NCI-H1436 (cell line): ENCODE measurements at regions not wholly inside any gene's neighbourhood (a gene's known extent, or its start where the extent isn't known, plus 50 kb on each side); places are given as distances from the start of the nearest gene placed in this dataset.

Experiments used
- DNase-seq: peaks from one replicate; lab custom pipeline; 2025; lab: John Stamatoyannopoulos, UW

DNA sequence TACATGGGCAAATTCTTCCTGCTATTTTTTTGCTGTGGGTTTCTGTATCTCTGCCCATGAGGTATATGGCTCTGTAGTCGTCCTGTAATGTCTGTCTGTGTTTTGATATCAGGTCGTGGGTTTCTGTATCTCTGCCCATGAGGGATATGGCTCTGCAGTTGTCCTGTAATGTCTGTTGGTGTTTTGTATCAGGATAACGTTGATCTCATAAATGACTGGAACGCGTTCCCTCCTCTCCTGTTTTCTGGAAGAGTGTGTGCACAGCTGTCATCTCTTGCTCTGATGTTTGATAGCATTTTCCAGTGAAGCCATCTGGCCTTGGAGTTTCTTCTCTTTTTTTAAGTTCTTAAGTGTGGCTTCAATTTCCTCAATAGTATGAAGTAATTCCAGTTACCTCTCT lies 57.2 kb downstream of the SOX1 start:
- DNase-seq: no peak

GRCh38 chr13:112127564-112128330 lies 60.8 kb downstream of the SOX1 start:
- DNase-seq: no peak

- no peak for DNase-seq
Observed at GRCh38 chr13:112128331-112128610, 61.3 kb downstream of the SOX1 start.

- no peak for DNase-seq
Observed at GRCh38 chr13:112130418-112130817, 63.5 kb downstream of the SOX1 start.

DNA sequence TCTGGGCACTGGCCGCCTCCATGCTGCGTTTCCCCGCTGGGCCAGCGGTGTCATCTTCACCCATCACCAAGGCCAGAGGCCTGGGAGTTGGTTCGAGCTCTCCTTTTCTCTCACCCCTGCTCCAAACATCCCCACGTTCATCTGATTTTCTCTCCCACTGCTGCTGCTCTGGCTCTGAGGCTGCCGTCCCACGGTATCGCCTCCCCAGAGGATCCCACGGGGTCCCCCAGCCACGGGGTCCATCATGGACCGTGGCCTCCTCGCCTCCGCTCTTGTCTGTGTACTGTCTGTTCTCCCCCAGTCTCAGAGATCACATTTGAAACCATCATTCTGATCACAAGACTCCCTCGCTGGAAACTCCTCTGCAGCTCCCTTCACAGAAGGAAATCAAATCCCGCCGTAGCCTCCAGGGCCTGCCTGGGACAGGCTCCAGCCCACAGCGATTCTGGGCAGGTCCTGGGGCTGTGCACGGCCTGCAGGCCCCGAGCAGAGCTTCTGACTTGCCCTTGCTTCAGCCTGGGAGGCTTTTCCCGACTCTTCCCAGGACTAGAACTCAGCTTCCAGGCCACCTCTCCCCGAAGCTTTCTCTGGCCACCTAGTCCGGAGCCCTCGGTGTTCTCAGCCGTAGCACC lies 64.2 kb downstream of the SOX1 start:
- DNase-seq: no peak

DNA sequence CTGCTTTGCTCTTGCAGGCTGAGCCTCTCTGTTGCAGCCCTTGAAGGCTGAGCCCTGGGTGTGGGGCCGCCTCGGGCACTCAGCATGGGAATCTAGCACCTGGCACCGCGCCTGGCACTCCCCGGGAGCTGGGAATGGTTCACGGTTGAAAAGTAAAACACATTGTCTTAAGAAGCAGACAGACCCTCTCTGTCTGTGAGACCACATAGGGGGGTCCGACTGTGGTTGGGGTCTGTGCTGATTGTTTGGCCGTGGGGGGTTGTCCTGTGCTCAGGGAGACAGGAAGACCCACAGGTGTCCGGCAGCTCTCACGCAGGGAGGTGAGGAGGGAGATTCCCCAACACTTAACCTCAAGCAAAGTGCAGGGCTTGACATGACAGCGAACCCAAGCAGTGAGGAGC lies 64.8 kb downstream of the SOX1 start:
- DNase-seq: no peak

GRCh38 chr13:112132142-112132541 lies 65.2 kb downstream of the SOX1 start:
- DNase-seq: no peak

DNA sequence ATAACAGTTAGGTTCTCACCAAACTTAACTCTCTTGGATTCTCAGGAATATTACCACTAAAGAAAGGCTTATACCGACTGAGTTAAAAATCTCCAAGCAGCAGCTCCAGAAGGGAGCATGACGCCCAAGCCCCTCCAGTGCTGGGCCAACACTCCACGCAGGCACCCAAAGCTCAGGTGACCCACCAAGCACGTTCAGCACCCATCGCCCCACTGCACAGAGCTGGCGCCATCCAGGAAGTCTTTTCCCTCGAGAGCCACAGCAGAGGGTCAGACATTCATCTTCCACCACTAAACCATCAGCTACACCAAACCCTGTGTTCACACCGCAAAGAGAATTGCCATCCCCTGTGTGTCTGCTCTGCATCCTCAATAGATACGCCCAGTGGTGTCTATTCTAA lies 65.7 kb downstream of the SOX1 start:
- DNase-seq: no peak

DNA sequence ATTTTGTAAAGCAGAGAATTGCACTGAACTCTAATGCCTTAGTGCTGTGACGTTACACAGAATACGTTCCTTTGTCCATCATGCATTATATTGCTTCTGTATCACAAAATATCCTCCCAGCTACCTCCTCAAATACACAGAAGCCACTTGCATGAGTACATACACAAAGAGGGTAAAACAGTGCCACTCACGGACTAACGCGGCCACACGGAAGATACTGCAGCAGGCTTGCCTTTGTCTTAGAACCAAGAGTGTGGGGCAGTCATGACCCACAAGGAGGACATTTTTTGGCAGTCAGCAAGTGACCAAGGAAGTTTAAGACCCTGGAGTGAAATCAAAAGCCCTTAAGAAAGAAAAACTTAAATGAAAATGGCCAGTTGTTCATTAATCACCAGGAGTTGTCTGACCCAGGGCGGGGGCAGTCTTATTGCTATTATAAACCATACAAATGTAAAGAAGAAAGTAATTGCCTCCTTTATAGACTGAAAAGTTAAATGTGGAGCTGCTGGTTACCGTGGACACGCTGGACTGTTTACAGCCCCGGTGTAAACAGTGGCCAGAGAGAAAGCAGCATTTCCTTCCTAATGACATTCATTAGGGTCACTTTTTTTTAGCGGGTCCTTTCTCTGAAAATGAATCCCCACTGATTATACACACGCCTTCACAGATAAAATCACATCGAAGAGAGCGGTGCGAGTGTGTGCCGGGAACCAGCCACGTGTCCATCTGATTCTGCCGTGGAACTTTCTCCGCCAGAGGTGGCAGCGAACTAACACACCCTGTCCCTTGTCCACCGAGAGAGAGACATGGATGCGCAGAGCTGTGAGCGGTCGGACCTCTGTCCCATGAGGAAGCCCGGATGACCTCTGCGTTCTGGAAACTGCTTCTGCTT lies 66.8 kb downstream of the SOX1 start:
- DNase-seq: no peak

- no peak for DNase-seq
Observed at GRCh38 chr13:112134391-112135075, 67.6 kb downstream of the SOX1 start.

DNA sequence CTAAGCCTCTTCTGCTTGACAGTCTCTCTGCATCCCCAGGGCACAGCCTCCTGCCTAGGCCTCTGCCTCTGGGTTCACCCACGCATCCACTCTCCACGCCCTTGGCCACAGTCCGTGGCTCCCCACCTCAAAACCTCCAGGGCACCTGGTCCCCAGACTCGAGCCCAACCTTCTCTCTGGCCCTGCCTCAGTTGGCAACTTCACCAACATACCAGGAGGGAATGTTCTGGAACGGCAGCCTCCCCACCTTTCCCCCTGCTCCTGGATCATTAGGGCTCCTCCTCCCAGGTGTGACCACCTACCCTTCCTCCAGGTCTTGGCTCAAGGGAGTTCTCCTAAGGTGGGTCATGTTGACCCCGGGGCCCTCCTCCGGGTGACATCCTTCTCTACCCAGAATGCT lies 69.1 kb downstream of the SOX1 start:
- DNase-seq: no peak

DNA sequence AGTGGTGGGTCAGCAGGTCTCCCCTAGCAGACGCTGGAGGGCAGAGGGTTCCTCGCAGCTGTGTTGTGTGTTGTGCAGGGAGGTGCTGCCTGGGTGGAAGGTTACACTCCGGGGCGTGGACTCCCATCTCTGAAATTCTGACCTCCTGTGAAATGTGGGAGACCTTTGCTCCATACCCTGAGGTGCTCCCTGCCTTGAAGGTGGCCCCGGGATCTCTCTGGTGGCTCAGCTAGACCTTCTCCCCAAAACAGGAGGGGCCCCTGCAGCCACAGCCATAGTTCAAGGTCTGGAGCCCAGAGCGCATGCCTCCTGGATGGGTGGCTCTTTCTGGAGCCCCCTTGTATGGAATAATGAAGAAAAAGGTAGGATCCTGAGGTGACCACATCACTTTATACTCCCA lies 70.2 kb downstream of the SOX1 start:
- DNase-seq: no peak

- no peak for DNase-seq
Observed at GRCh38 chr13:112140366-112140765, 73.4 kb downstream of the SOX1 start.

- DNase-seq: no peak
Observed at GRCh38 chr13:112141643-112142400, 74.9 kb downstream of the SOX1 start.

DNA sequence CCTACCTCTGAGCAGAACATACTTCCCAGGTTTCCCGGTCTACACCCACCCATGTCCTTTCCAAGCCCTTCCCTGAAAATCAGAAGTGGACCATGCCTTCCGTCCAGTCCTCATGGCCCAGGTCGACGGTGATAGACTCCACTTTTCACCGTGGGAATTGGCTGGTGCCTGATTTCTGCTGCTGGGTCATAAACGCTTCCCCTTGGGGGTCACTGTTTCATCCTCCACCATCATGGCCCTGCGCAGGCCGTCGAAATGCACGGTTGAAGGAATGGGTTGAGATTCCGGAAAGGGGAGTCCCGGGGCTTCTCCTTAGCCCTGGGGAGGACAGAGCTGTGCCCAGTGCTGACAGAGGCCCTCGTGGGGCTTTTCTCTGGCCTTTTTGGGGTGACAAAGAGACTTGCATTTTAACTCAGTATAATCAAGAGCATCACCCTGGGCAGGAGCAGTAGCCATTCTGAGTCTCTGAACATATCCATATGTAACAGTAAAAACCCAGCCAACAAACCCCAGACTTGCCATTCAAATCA lies 75.5 kb downstream of the SOX1 start:
- no peak for DNase-seq

- no peak for DNase-seq
Observed at GRCh38 chr13:112143046-112143752, 76.2 kb downstream of the SOX1 start.

DNA sequence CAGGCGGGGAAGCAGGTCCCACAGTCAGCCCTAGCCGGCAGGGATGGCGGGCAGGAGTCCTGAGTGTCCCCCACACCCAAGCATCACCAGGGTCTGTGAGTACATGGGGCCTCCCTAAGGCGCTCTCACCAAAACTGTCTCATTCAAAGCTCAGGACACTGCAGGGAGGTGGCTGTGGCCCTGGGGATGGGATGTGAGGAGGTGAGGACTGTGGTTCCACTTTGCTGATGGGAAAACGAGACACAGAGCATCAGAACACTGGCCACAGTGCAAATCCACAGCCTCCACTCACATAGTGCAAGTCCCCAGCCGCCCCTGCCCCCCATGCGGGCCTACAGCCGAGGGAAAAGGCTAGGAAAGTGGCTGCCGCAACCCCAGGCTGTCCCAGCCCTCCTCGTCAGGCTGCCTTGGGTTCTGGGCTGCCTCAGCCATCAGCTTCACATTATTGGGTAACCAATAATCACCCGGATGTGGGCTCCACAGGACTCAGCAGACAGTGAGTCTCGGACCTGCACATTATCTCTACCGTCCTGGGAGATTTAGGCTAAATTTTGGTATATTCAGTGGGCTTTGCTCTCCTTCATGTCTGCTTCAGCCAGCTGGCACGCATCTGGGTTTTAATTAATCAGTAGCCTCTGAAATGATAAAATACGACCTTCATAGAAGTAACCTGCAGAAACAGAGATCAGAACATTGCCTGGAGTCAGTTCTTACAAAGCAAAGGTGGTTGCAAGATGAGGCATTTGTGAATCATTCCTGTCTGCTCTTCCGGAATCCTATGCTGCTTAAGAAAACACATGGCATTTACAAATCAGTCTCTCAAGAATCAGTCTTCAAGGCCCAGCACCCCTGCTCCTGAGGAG lies 77.0 kb downstream of the SOX1 start:
- no peak for DNase-seq

GRCh38 chr13:112144616-112145550 lies 77.9 kb downstream of the SOX1 start:
- DNase-seq: no peak
